ENCODE measurements at regions not wholly inside any gene's neighbourhood (a gene's known extent, or its start where the extent isn't known, plus 50 kb on each side); places are given as distances from the start of the nearest gene placed in this dataset.
"Not testable (repeated sequence)": the region's sequence is repeated elsewhere in the genome, so short reads cannot be mapped to it uniquely, and the experiment has no call there.

DNA sequence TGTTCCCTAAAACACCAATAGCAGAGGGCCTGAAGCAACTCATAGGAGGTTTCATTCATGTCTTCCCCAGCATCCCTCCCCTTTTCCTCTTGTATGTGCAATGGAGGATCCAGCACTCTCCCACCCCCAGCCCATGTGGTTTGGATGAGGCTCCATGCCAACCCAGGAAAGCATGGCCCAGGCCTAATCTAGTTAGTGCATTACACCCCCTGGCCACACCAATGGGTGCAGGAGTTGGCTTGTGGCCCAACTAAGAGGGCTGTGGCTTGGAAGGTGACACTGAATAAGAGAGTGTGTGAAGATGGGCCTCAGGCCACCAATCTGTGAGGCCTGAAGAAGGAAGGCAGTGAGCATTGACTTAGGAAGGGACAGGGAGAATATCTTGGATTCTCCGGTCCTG, 70.8 kb upstream of the SMIM23 start:
- no peak for DNase-seq (ENCODE audit: low read depth)

GRCh38 chr5:171715551-171715950, 70.1 kb upstream of the SMIM23 start:
- no peak for DNase-seq (ENCODE audit: low read depth)

- DNase-seq (ENCODE audit: low read depth): no peak
Observed at GRCh38 chr5:171720086-171720485, 65.5 kb upstream of the SMIM23 start.

- DNase-seq (ENCODE audit: low read depth): no peak
Observed at GRCh38 chr5:171721464-171721863, 64.2 kb upstream of the SMIM23 start.

- DNase-seq (ENCODE audit: low read depth): no peak
Observed at GRCh38 chr5:171724468-171725204, 61.0 kb upstream of the SMIM23 start.

- DNase-seq (ENCODE audit: low read depth): no peak
Observed at GRCh38 chr5:171725205-171725601, 60.4 kb upstream of the SMIM23 start.

DNA sequence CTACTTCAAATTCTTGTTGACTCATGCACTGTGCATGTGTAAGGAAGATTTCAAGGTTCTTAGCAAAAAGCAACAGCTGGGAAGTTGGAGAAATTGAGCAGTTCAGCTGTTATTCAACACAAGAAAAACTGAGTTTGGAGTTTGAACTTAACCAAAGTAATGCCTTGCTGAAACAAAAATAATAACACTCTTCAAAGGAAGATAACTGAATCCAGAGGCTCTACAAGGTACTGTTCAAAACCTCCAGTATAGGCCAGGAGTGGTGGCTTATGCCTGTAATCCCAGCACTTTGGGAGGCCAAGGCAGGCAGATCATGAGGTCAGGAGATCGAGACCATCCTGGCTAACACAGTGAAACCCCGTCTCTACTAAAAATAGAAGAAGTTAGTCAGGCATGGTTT, 58.8 kb upstream of the SMIM23 start:
- not testable (repeated sequence) for DNase-seq (ENCODE audit: low read depth)

GRCh38 chr5:171728686-171729085, 56.9 kb upstream of the SMIM23 start:
- no peak for DNase-seq (ENCODE audit: low read depth)
